DND-41 (cell line): ENCODE measurements at regions not wholly inside any gene's neighbourhood (a gene's known extent, or its start where the extent isn't known, plus 50 kb on each side); places are given as distances from the start of the nearest gene placed in this dataset.

Experiments
- ATAC-seq: fragments of 200-7000 bp; cut with Tn5 transposase; 3 replicates; pipeline ENCODE4 v1.9.1; 2021; ENCODE audit warnings: low read depth; ENCODE audit not compliant: insufficient read depth
- DNase-seq: peaks from one replicate; pipeline ENCODE4 v3.0.0-alpha.2; 2020
- H2AFZ ChIP-seq: 2 replicates; pipeline ENCODE4 v1.6.0; 2012; ENCODE audit warnings: low read depth, low read length
- H3K27ac ChIP-seq: 2 replicates; pipeline ENCODE4 v1.5.1; 2012; ENCODE audit warnings: low read length, inconsistent platforms
- H3K27me3 ChIP-seq: fragments of 200-600 bp; sonication (generic); 2 replicates; pipeline ENCODE4 v1.6.0; 2012; ENCODE audit warnings: low read length, mild to moderate bottlenecking, inconsistent platforms; ENCODE audit not compliant: insufficient read depth, poor library complexity
- H3K36me3 ChIP-seq: 2 replicates; pipeline ENCODE4 v1.5.1; 2012; ENCODE audit warnings: low read length, inconsistent platforms; ENCODE audit not compliant: insufficient read depth
- H3K4me1 ChIP-seq: 2 replicates; pipeline ENCODE4 v1.5.1; 2012; ENCODE audit warnings: mild to moderate bottlenecking, low read length; ENCODE audit not compliant: insufficient read depth
- H3K4me2 ChIP-seq: 2 replicates; pipeline ENCODE4 v1.6.0; 2012; ENCODE audit warnings: mild to moderate bottlenecking, moderate library complexity, low read length, inconsistent platforms; ENCODE audit not compliant: insufficient read depth
- H3K4me3 ChIP-seq, 2 experiments: fragments of 200-600 bp in 1 of 2; shearing (Covaris generic) in 1 of 2; 2 replicates each; pipeline ENCODE4 v1.5.1; 2012 to 2016; ENCODE audit warnings: inconsistent platforms in 2 of 2, low read length in 2 of 2, mild to moderate bottlenecking in 2 of 2, low read depth in 1 of 2, moderate library complexity in 1 of 2
- H3K79me2 ChIP-seq: 2 replicates; pipeline ENCODE4 v1.6.0; 2012; ENCODE audit warnings: low read length, inconsistent platforms; ENCODE audit not compliant: insufficient read depth
- H3K9ac ChIP-seq: 2 replicates; pipeline ENCODE4 v1.6.0; 2012; ENCODE audit warnings: low read depth, mild to moderate bottlenecking, inconsistent platforms, low read length, moderate library complexity
- H3K9me3 ChIP-seq: 2 replicates; pipeline ENCODE4 v1.5.1; 2012; ENCODE audit warnings: low read length, moderate library complexity, mild to moderate bottlenecking, inconsistent platforms; ENCODE audit not compliant: insufficient read depth, severe bottlenecking
- H4K20me1 ChIP-seq: 2 replicates; pipeline ENCODE4 v1.6.0; 2012; ENCODE audit warnings: low read length; ENCODE audit not compliant: insufficient read depth
- EZH2 ChIP-seq: IDR thresholded peaks from 3 replicates; pipeline ENCODE4 v1.6.1; 2012; ENCODE audit warnings: borderline replicate concordance, low read depth, mild to moderate bottlenecking, moderate library complexity, low read length, inconsistent platforms; ENCODE audit not compliant: severe bottlenecking
- TF ChIP-seq, protein P1 (sequence below): IDR thresholded peaks from 2 replicates; pipeline ENCODE4 v1.5.1; 2012; ENCODE audit warnings: borderline replicate concordance, low read length, moderate library complexity, mild to moderate bottlenecking; ENCODE audit not compliant: poor library complexity, severe bottlenecking; ENCODE audit errors: extremely low read depth

DNA sequence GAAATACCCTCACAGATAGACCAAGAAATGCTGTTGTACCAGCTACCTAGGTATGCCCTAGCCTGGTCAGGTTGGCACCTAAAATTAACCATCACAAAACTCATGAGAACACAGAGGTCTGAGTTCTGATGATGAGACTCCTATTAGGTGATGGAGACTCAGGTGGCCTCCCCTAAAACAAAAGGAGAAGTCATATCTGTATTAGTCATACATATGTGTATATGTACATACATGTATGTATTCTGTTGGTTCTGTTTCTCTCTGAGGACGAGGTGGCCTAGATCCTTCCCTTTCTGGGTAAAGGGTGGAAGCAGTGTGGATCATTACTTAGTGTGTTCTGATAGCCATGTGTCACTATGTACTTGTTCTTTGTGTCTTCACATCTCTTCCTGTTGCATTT is 207.2 kb upstream of the PRSS1 start:
- ATAC-seq (no peak), DNase-seq (no peak)
- 0 out of 2 replicates have a peak, but pooled peaks cover 3% of the 10 kb centered on the region for H3K79me2 ChIP-seq
- H3K9me3 ChIP-seq = no peaks in the 10 kb centered on the region
- H3K4me3 ChIP-seq = no peak overlapping the region
- no peaks in the 10 kb centered on the region for H4K20me1 ChIP-seq
- no peak for TF ChIP-seq EZH2
- TF ChIP-seq, protein P1, sequence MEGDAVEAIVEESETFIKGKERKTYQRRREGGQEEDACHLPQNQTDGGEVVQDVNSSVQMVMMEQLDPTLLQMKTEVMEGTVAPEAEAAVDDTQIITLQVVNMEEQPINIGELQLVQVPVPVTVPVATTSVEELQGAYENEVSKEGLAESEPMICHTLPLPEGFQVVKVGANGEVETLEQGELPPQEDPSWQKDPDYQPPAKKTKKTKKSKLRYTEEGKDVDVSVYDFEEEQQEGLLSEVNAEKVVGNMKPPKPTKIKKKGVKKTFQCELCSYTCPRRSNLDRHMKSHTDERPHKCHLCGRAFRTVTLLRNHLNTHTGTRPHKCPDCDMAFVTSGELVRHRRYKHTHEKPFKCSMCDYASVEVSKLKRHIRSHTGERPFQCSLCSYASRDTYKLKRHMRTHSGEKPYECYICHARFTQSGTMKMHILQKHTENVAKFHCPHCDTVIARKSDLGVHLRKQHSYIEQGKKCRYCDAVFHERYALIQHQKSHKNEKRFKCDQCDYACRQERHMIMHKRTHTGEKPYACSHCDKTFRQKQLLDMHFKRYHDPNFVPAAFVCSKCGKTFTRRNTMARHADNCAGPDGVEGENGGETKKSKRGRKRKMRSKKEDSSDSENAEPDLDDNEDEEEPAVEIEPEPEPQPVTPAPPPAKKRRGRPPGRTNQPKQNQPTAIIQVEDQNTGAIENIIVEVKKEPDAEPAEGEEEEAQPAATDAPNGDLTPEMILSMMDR = no peak
- no peaks in the 10 kb centered on the region for H3K27me3 ChIP-seq
- no peak overlapping the region for H2AFZ ChIP-seq
- no peak overlapping the region for H3K4me2 ChIP-seq
- H3K4me1 ChIP-seq = peaks cover 23% of the 10 kb centered on the region
- no peaks in the 10 kb centered on the region for H3K36me3 ChIP-seq
- H3K27ac ChIP-seq = no peak overlapping the region
- H3K9ac ChIP-seq = no peak overlapping the region

DNA sequence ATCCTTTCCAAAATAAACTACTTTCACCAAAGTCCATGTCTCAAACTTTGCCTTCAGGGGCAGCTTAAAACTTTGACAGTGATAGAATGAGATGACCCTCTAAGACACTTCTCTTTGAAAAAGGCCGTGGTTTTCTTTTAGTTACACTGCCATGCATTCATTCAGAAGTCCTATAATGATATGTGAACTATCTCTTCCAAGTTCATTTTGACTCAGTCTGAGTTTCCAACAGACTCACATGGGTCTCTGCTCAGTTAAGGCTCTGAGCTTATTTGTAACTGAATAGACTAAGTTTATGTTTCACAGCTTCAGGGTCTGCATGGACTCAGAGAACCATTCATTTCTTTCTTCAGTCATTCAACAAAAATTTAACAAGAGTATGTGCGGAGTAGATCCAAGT is 208.9 kb upstream of the PRSS1 start:
- peak overlapping the region; percentile 22; the same call in 1 of the 2 replicates for H3K27ac ChIP-seq
- H3K27me3 ChIP-seq = no peaks in the 10 kb centered on the region
- H3K4me1 ChIP-seq = peaks cover 40% of the 10 kb centered on the region
- TF ChIP-seq EZH2 = no peak
- no peaks in the 10 kb centered on the region for H3K36me3 ChIP-seq
- no peak overlapping the region for H3K9ac ChIP-seq
- H2AFZ ChIP-seq = no peak overlapping the region
- no peaks in the 10 kb centered on the region for H3K9me3 ChIP-seq
- H3K4me2 ChIP-seq = no peak overlapping the region
- H3K79me2 ChIP-seq = peaks cover 16% of the 10 kb centered on the region; the same call in 1 of the 2 replicates
- no peak for DNase-seq
- H4K20me1 ChIP-seq = no peaks in the 10 kb centered on the region
- no peak for ATAC-seq
- no peak overlapping the region for H3K4me3 ChIP-seq

DNA sequence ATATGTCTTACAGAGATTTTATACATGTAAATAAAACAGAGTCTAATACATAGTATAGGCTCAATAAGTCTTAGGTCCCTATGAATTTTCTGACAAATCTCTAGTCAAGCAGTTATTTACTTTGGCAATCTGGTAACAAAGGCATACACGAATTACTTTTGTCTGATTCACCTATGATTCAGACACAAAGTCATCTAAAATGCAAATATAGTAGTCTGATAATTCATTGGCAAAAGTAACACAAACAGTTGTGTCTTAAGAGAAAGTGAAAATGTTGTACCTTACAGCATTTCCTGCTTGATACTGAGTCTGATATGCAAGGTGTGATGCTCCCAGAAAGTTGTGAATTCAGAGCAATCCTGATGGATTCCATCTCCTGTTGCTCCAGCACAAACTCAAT is 209.4 kb upstream of the PRSS1 start:
- no peak overlapping the region for H2AFZ ChIP-seq

DNA sequence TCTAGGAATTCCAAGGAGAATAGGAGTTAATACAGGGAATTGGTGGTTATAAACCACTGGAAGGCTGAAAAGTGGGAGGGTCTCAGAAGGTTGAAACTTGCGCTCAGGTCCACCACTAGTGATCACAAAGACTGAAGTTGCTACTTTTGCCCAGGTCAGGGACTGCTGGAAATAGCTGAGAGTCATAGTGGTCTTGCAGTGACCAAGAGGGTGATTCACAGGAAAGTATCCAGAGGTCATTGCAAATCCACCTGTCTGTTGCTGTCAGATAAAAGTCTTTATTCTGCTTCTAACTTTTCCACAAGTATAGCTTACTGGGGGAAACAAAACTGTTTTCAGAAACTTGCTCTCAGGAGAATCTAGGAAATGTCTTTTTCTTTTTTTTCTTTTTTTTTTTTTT is 211.5 kb upstream of the PRSS1 start:
- Histone ChIP-seq H3K4me3 (no peak overlapping the region), H3K4me2 (no peak overlapping the region), H3K27me3 (no peaks in the 10 kb centered on the region), H3K9ac (no peak overlapping the region), H2AFZ (no peak overlapping the region), H3K79me2 (peaks cover 16% of the 10 kb centered on the region; the same call in 1 of the 2 replicates), H3K36me3 (no peaks in the 10 kb centered on the region), H3K9me3 (no peaks in the 10 kb centered on the region), H3K4me1 (peaks cover 64% of the 10 kb centered on the region), H4K20me1 (no peaks in the 10 kb centered on the region), H3K27ac (peak overlapping the region; percentile 56; the same call in 1 of the 2 replicates)
- ATAC-seq (no peak), DNase-seq (no peak)
- TF ChIP-seq EZH2 = no peak
- TF ChIP-seq, protein P1 = no peak

More for the DNA sequence above, 209.4 kb upstream of the PRSS1 start:
- Histone ChIP-seq H3K4me3 (no peak overlapping the region), H3K27ac (peak overlapping the region; percentile 22; the same call in 1 of the 2 replicates), H3K4me1 (peaks cover 45% of the 10 kb centered on the region), H4K20me1 (no peaks in the 10 kb centered on the region), H3K79me2 (peaks cover 16% of the 10 kb centered on the region; the same call in 1 of the 2 replicates), H3K36me3 (no peaks in the 10 kb centered on the region), H3K9me3 (no peaks in the 10 kb centered on the region), H3K9ac (no peak overlapping the region), H3K4me2 (no peak overlapping the region), H3K27me3 (no peaks in the 10 kb centered on the region)
- ATAC-seq (no peak), DNase-seq (no peak)
- TF ChIP-seq, protein P1 = no peak
- TF ChIP-seq EZH2 = no peak
